ENCODE measurements at regions not wholly inside any gene's neighbourhood (a gene's known extent, or its start where the extent isn't known, plus 50 kb on each side); places are given as distances from the start of the nearest gene placed in this dataset.

GRCh38 chr2:83068714-83069113 is 1390.4 kb downstream of the SUCLG1 start (continued):
- no peak for TF ChIP-seq ZBTB40 (IDR thresholded peaks at IDR 0.05; ENCODE audit: borderline replicate concordance)
- TF ChIP-seq ATF7 (IDR thresholded peaks at IDR 0.05; ENCODE audit: low read depth) = no peak
- TF ChIP-seq SIX5 (IDR thresholded peaks at IDR 0.05; ENCODE audit: low read depth, low read length, severe bottlenecking) = no peak
- no peak for TF ChIP-seq BCL3 (IDR thresholded peaks at IDR 0.05; ENCODE audit: borderline replicate concordance, insufficient read depth, low read depth, low read length, poor library complexity, severe bottlenecking)
- no peak for TF ChIP-seq MXI1 (IDR thresholded peaks at IDR 0.05; ENCODE audit: low read depth, low read length)
- no peak for TF ChIP-seq SKIL (IDR thresholded peaks at IDR 0.05; ENCODE audit: low read depth, poor library complexity, severe bottlenecking)
- TF ChIP-seq SUZ12 (IDR thresholded peaks at IDR 0.05; ENCODE audit: unreplicated experiment) = no peak
- TF ChIP-seq TCF12 (IDR thresholded peaks at IDR 0.05; ENCODE audit: low read depth, low read length) = no peak
- TF ChIP-seq KDM1A (IDR thresholded peaks at IDR 0.05; ENCODE audit: borderline replicate concordance) = no peak
